GM12873 (cell line): ENCODE measurements at regions not wholly inside any gene's neighbourhood (a gene's known extent, or its start where the extent isn't known, plus 50 kb on each side); places are given as distances from the start of the nearest gene placed in this dataset.

Experiments used
- CTCF ChIP-seq: IDR thresholded peaks from 2 replicates; pipeline ENCODE4 v1.5.1; 2012; ENCODE audit warnings: low read depth, mild to moderate bottlenecking, moderate library complexity, low read length, control low read depth; ENCODE audit not compliant: insufficient read depth; ENCODE audit errors: missing control alignments

GRCh38 chr3:5047764-5048419, 68.7 kb downstream of the BHLHE40 start:
- TF ChIP-seq CTCF: no peak

GRCh38 chr3:5051772-5052171, 70.3 kb upstream of the ARL8B start:
- no peak for TF ChIP-seq CTCF

- TF ChIP-seq CTCF: no peak
Observed at GRCh38 chr3:5052247-5052646, 69.8 kb upstream of the ARL8B start.

- TF ChIP-seq CTCF: no peak
Observed at GRCh38 chr3:5053021-5053831, 68.9 kb upstream of the ARL8B start.

GRCh38 chr3:5054098-5054497, 68.0 kb upstream of the ARL8B start:
- TF ChIP-seq CTCF: no peak

GRCh38 chr3:5055357-5056110, 66.6 kb upstream of the ARL8B start:
- TF ChIP-seq CTCF: no peak

GRCh38 chr3:5056111-5056391, 66.0 kb upstream of the ARL8B start:
- TF ChIP-seq CTCF: no peak
